ENCODE measurements at regions not wholly inside any gene's neighbourhood (a gene's known extent, or its start where the extent isn't known, plus 50 kb on each side); places are given as distances from the start of the nearest gene placed in this dataset.

DNA sequence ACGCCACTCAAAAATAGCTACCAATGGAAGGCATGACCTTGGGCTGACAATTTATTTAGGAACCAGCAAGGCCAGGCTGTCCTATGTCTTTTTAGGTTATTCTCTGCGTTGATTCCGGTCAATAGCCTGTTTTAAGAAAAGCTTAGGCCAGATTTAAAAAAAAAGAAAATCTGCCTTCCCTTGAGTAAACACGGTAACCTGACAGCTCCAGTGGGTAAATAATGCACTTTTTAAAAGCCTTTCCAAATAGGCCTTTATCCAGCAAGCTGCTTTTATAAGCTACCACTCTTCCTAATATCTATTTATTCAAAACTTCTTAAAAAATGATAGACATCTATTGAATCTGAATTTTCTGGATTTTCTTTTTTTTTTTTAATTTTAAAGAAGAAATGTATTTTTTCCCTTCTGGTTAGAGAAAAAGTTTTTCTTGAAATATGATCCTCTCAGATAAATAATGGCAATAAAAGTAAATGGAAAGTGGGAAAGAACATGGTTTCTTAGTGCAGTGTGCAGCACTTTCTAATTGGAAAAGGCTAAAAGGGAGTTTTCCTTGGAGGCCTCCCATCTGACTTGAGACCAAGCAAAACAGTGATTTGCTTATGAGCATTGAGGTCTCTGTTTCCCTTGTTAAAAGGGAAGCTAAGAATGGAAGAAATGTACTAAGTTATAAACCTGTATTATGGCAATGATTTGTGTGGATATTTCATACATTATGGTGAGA, 281.0 kb upstream of the RUNX1 start:
- TF ChIP-seq, protein P1, sequence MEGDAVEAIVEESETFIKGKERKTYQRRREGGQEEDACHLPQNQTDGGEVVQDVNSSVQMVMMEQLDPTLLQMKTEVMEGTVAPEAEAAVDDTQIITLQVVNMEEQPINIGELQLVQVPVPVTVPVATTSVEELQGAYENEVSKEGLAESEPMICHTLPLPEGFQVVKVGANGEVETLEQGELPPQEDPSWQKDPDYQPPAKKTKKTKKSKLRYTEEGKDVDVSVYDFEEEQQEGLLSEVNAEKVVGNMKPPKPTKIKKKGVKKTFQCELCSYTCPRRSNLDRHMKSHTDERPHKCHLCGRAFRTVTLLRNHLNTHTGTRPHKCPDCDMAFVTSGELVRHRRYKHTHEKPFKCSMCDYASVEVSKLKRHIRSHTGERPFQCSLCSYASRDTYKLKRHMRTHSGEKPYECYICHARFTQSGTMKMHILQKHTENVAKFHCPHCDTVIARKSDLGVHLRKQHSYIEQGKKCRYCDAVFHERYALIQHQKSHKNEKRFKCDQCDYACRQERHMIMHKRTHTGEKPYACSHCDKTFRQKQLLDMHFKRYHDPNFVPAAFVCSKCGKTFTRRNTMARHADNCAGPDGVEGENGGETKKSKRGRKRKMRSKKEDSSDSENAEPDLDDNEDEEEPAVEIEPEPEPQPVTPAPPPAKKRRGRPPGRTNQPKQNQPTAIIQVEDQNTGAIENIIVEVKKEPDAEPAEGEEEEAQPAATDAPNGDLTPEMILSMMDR (IDR thresholded peaks at IDR 0.05; ENCODE audit: control insufficient read depth, extremely low read depth, insufficient read depth) = no peak

DNA sequence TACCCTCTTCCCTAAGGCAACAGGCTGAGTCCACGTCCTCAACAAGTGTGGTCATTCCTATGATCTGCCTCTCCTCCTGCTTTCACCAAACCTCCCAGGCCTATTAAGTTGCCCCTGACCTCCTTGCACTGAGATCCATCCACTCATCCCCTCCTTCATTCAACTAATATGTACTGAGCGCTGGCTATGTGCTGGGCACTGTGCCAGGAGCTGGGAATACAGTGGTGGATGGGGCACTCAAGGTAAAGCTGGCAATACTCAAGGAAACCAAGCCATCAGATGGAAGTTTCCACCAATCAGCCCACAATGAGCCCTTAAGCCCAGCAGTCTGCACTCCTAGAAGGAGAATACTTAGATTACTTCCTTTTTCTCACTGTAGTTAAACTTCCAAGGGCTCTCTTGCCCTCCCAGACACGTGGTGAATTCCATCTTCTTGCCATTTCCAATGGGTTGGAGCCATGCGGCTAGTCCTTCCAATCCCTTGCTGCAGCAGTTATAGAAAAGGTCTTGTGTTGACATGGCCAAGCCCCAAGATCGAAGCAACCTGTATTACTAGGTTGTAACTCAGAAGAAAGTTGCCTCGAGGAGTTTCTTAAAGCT, 279.9 kb upstream of the RUNX1 start:
- H3K4me3 ChIP-seq (ENCODE audit: low read depth, low read length) = no peak overlapping the region
- TF ChIP-seq, protein P1 (IDR thresholded peaks at IDR 0.05; ENCODE audit: control insufficient read depth, extremely low read depth, insufficient read depth) = no peak
- no peak for DNase-seq (ENCODE audit: low read depth)

More for the DNA sequence above, 281.0 kb upstream of the RUNX1 start:
- H3K4me3 ChIP-seq (ENCODE audit: low read depth, low read length) = no peak overlapping the region
- peak; percentile 52 for DNase-seq (ENCODE audit: low read depth)

DNA sequence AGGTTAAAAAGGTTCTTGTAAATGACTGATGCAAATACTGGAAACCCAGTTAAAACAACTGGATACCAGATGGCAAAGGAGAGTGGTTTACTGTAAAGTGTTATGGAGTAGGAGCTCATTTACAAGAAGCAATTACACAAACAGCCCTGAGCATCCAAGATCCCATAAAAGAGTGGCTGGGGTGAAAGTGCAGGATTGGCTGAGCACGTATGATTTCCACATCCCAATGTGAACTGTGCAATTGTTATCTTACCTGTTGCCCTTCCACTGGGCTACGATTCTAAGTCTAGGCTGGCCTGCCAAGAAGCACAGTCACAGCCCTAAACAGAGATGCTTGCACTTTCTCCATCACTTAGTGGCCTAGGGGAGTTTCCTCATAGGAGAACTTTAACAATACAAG, 277.6 kb upstream of the RUNX1 start:
- no peak for DNase-seq (ENCODE audit: low read depth)
- H3K4me3 ChIP-seq (ENCODE audit: low read depth, low read length) = no peak overlapping the region
- TF ChIP-seq, protein P1 (IDR thresholded peaks at IDR 0.05; ENCODE audit: control insufficient read depth, extremely low read depth, insufficient read depth) = no peak

DNA sequence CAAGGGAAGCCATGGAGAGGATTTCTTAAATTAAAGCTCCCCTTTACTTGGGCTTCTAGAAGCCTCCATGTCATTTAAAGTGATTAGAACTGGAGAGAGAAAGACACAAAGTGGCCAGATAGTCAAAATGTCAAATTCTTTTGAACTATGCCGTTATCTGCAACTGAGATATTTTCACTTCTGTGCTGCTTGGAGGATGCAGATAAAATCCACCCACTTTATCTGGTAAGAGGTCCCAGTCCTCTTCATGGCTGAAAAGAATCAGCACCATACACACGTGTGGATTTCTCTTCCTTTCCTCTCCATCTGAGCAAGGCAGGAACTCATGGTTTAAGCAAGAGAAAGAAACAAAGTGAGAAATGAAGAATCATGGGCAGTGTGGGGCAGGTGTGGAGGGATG, 276.9 kb upstream of the RUNX1 start:
- no peak for DNase-seq (ENCODE audit: low read depth)
- no peak overlapping the region for H3K4me3 ChIP-seq (ENCODE audit: low read depth, low read length)
- TF ChIP-seq, protein P1 (IDR thresholded peaks at IDR 0.05; ENCODE audit: control insufficient read depth, extremely low read depth, insufficient read depth) = no peak

DNA sequence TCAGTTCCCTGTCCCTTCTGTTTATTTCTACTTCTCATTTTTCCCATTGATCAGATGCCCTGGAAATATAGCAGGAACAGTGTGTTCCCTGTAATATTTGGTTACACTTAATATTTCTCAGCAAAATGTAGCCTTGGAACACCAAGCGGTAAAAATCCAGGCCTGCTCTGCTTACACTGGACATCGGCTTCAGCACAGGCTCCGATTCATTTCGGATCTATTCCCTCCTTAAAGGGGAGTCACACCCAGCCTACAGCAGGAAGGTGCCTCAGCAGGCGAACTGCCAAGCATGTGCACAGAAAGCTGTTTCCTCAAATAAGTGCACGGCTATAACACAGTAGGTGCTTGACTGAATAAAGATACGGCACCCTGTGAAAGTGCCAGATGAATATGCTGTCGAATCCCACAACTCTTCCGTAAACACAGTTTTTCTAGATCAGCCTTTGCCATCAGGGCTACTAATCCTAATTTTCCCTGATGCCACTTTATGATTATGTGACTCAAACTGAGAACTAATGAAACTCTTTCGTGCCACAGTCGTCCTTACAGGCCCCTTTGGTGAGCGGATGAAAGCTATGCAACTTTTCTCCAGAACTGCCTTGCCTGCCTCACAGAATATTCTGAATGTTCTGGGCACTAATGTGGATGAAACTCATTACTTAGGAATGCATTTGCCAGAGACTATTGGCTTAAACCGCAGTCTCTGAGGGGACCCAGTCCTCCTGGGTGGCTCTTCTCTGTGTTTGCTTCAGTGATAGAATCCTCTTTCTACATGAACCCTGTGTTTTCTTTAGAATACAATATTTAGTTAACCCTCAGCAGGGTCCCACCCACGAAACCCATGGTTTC, 275.5 kb upstream of the RUNX1 start:
- DNase-seq (ENCODE audit: low read depth) = peak; percentile 23
- H3K4me3 ChIP-seq (ENCODE audit: low read depth, low read length) = no peak overlapping the region
- TF ChIP-seq, protein P1 (IDR thresholded peaks at IDR 0.05; ENCODE audit: control insufficient read depth, extremely low read depth, insufficient read depth) = no peak

DNA sequence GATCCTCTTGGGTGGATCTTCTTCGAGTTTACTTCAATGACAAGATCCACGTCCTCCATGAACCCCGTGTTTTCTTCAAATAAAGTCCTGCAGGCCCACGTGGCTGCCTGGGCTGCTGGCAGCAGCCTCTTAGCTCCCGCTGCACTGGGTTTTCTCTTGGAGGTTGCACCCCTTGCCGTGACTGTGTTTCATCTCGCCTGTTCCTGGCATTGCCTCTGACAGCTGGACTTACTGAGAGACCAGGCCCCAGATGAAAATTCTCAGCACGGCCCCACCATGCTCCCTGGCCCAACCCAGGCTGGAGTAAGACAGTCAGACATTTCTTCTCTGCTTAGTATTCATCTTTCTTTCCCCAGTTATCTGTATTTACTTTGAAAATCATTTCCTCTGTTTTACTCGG, 274.8 kb upstream of the RUNX1 start:
- no peak for DNase-seq (ENCODE audit: low read depth)
- no peak overlapping the region for H3K4me3 ChIP-seq (ENCODE audit: low read depth, low read length)
- TF ChIP-seq, protein P1 (IDR thresholded peaks at IDR 0.05; ENCODE audit: control insufficient read depth, extremely low read depth, insufficient read depth) = no peak
